VCaP (cell line): ENCODE measurements at regions not wholly inside any gene's neighbourhood (a gene's known extent, or its start where the extent isn't known, plus 50 kb on each side); places are given as distances from the start of the nearest gene placed in this dataset.

Experiments
- H3K27ac ChIP-seq: fragments of 450-650 bp; 2 replicates; pipeline ENCODE4 v1.5.1; 2017
- CTCF ChIP-seq: fragments of 450-650 bp; conservative IDR thresholded peaks from 2 replicates; pipeline ENCODE4 v1.5.1; 2017; ENCODE audit warnings: mild to moderate bottlenecking, moderate library complexity

GRCh38 chr3:150144191-150144708 lies 173.6 kb upstream of the PFN2 start:
- no peak overlapping the region for H3K27ac ChIP-seq
- no peak for TF ChIP-seq CTCF

- no peak overlapping the region for H3K27ac ChIP-seq
- no peak for TF ChIP-seq CTCF
Measured at GRCh38 chr3:150142936-150143335, 172.2 kb upstream of the PFN2 start.

- H3K27ac ChIP-seq: no peak overlapping the region
- TF ChIP-seq CTCF: no peak
Measured at GRCh38 chr3:150141790-150142326, 171.2 kb upstream of the PFN2 start.

GRCh38 chr3:150140614-150141321 lies 170.1 kb upstream of the PFN2 start:
- TF ChIP-seq CTCF: no peak
- H3K27ac ChIP-seq: no peak overlapping the region

- peak overlapping the region; percentile 19; the same call in 1 of the 2 replicates for H3K27ac ChIP-seq
- TF ChIP-seq CTCF: no peak
Measured at GRCh38 chr3:150138824-150139223, 168.1 kb upstream of the PFN2 start.

GRCh38 chr3:150136242-150136641 lies 165.5 kb upstream of the PFN2 start:
- H3K27ac ChIP-seq: no peak overlapping the region
- no peak for TF ChIP-seq CTCF

GRCh38 chr3:150135287-150135721 lies 164.6 kb upstream of the PFN2 start:
- TF ChIP-seq CTCF: no peak
- H3K27ac ChIP-seq: no peak overlapping the region
